ENCODE measurements at regions not wholly inside any gene's neighbourhood (a gene's known extent, or its start where the extent isn't known, plus 50 kb on each side); places are given as distances from the start of the nearest gene placed in this dataset.

GRCh38 chr5:63164838-63165535, 586.4 kb downstream of the LRRC70 start:
- Mint-ChIP-seq H3K36me3 (ENCODE audit: low read depth, unreplicated experiment) (no peaks in the 10 kb centered on the region), H3K4me3 (ENCODE audit: unreplicated experiment) (no peak overlapping the region)

GRCh38 chr5:63164339-63164738, 585.7 kb downstream of the LRRC70 start:
- H3K27me3 Mint-ChIP-seq (ENCODE audit: unreplicated experiment), result no peaks in the 10 kb centered on the region
- H3K36me3 Mint-ChIP-seq (ENCODE audit: low read depth, unreplicated experiment), result no peaks in the 10 kb centered on the region
- no peaks in the 10 kb centered on the region for H3K4me1 Mint-ChIP-seq (ENCODE audit: unreplicated experiment)
- no peak overlapping the region for H3K4me3 Mint-ChIP-seq (ENCODE audit: unreplicated experiment)
- no peak for TF ChIP-seq CTCF (IDR thresholded peaks at IDR 0.05; ENCODE audit: unreplicated experiment)
- no peak for DNase-seq (ENCODE audit: low spot score)
- no peak overlapping the region for H3K27ac Mint-ChIP-seq (ENCODE audit: unreplicated experiment)
- H3K9me3 Mint-ChIP-seq (ENCODE audit: unreplicated experiment), result no peaks in the 10 kb centered on the region

More at GRCh38 chr5:63164838-63165535, 586.4 kb downstream of the LRRC70 start:
- no peak for TF ChIP-seq CTCF (IDR thresholded peaks at IDR 0.05; ENCODE audit: unreplicated experiment)
- Mint-ChIP-seq H3K27ac (ENCODE audit: unreplicated experiment) (no peak overlapping the region), H3K9me3 (ENCODE audit: unreplicated experiment) (no peaks in the 10 kb centered on the region), H3K27me3 (ENCODE audit: unreplicated experiment) (no peaks in the 10 kb centered on the region), H3K4me1 (ENCODE audit: unreplicated experiment) (no peaks in the 10 kb centered on the region)
- no peak for DNase-seq (ENCODE audit: low spot score)

GRCh38 chr5:63155310-63155631, 576.7 kb downstream of the LRRC70 start:
- no peaks in the 10 kb centered on the region for H3K9me3 Mint-ChIP-seq (ENCODE audit: unreplicated experiment)
- H3K27ac Mint-ChIP-seq (ENCODE audit: unreplicated experiment), result no peak overlapping the region
- TF ChIP-seq CTCF (IDR thresholded peaks at IDR 0.05; ENCODE audit: unreplicated experiment), result no peak
- no peak overlapping the region for H3K4me3 Mint-ChIP-seq (ENCODE audit: unreplicated experiment)
- no peak for DNase-seq (ENCODE audit: low spot score)
- no peaks in the 10 kb centered on the region for H3K4me1 Mint-ChIP-seq (ENCODE audit: unreplicated experiment)
- no peaks in the 10 kb centered on the region for H3K27me3 Mint-ChIP-seq (ENCODE audit: unreplicated experiment)
- no peaks in the 10 kb centered on the region for H3K36me3 Mint-ChIP-seq (ENCODE audit: low read depth, unreplicated experiment)

GRCh38 chr5:63154476-63155309, 576.1 kb downstream of the LRRC70 start:
- Mint-ChIP-seq H3K27me3 (ENCODE audit: unreplicated experiment) (no peaks in the 10 kb centered on the region), H3K4me3 (ENCODE audit: unreplicated experiment) (no peak overlapping the region), H3K36me3 (ENCODE audit: low read depth, unreplicated experiment) (no peaks in the 10 kb centered on the region), H3K27ac (ENCODE audit: unreplicated experiment) (no peak overlapping the region), H3K9me3 (ENCODE audit: unreplicated experiment) (no peaks in the 10 kb centered on the region), H3K4me1 (ENCODE audit: unreplicated experiment) (no peaks in the 10 kb centered on the region)
- no peak for TF ChIP-seq CTCF (IDR thresholded peaks at IDR 0.05; ENCODE audit: unreplicated experiment)
- no peak for DNase-seq (ENCODE audit: low spot score)

- no peak for DNase-seq (ENCODE audit: low spot score)
- no peak for TF ChIP-seq CTCF (IDR thresholded peaks at IDR 0.05; ENCODE audit: unreplicated experiment)
- Mint-ChIP-seq H3K27ac (ENCODE audit: unreplicated experiment) (no peak overlapping the region), H3K4me1 (ENCODE audit: unreplicated experiment) (no peaks in the 10 kb centered on the region), H3K27me3 (ENCODE audit: unreplicated experiment) (no peaks in the 10 kb centered on the region), H3K4me3 (ENCODE audit: unreplicated experiment) (no peak overlapping the region), H3K9me3 (ENCODE audit: unreplicated experiment) (no peaks in the 10 kb centered on the region), H3K36me3 (ENCODE audit: low read depth, unreplicated experiment) (no peaks in the 10 kb centered on the region)
Observed at GRCh38 chr5:63152871-63153270, 574.3 kb downstream of the LRRC70 start.
